GM12873 (cell line): ENCODE measurements at regions not wholly inside any gene's neighbourhood (a gene's known extent, or its start where the extent isn't known, plus 50 kb on each side); places are given as distances from the start of the nearest gene placed in this dataset.

Experiments
- CTCF ChIP-seq: IDR thresholded peaks from 2 replicates; pipeline ENCODE4 v1.5.1; 2012; ENCODE audit warnings: low read depth, mild to moderate bottlenecking, moderate library complexity, low read length, control low read depth; ENCODE audit not compliant: insufficient read depth; ENCODE audit errors: missing control alignments

- TF ChIP-seq CTCF, result no peak
Measured at GRCh38 chr1:30409476-30410152, 313.8 kb downstream of the MATN1 start.

GRCh38 chr1:30407865-30408580, 315.4 kb downstream of the MATN1 start:
- TF ChIP-seq CTCF, result no peak

- no peak for TF ChIP-seq CTCF
Measured at GRCh38 chr1:30406996-30407864, 316.2 kb downstream of the MATN1 start.

GRCh38 chr1:30405631-30406212, 317.7 kb downstream of the MATN1 start:
- TF ChIP-seq CTCF, result no peak

- TF ChIP-seq CTCF, result no peak
Measured at GRCh38 chr1:30405081-30405480, 318.3 kb downstream of the MATN1 start.

- TF ChIP-seq CTCF, result no peak
Measured at GRCh38 chr1:30404341-30404740, 319.0 kb downstream of the MATN1 start.
